Cardiac muscle cell (in vitro differentiated cells and primary cell): ENCODE measurements at regions not wholly inside any gene's neighbourhood (a gene's known extent, or its start where the extent isn't known, plus 50 kb on each side); places are given as distances from the start of the nearest gene placed in this dataset.
"Not testable (repeated sequence)": the region's sequence is repeated elsewhere in the genome, so short reads cannot be mapped to it uniquely, and the experiment has no call there.

Experiments
- DNase-seq, 2 donors: peaks; one replicate each; pipeline versions ENCODE4 v3.0.0 to v3.0.0-alpha.2; 2010 to 2017; ENCODE audit warnings: low read depth in 1 of 2, low spot score in 1 of 2
- H3K27ac ChIP-seq: fragments of 200-600 bp; sonication (generic); 2 replicates; pipeline ENCODE4 v1.5.1; 2016
- H3K27me3 ChIP-seq: fragments of 200-600 bp; sonication (generic); 2 replicates; pipeline ENCODE4 v1.6.0; 2016; ENCODE audit warnings: control low read depth
- H3K36me3 ChIP-seq: fragments of 200-600 bp; sonication (generic); 2 replicates; pipeline ENCODE4 v1.5.1; 2016; ENCODE audit warnings: control low read depth
- H3K4me1 ChIP-seq: fragments of 200-600 bp; sonication (generic); 2 replicates; pipeline ENCODE4 v1.8.1; 2017; ENCODE audit warnings: low read depth, mild to moderate bottlenecking, mixed run types
- H3K4me3 ChIP-seq: fragments of 200-600 bp; sonication (generic); 2 replicates; pipeline ENCODE4 v1.5.1; 2016; ENCODE audit warnings: mild to moderate bottlenecking
- H3K9me3 ChIP-seq: fragments of 200-600 bp; sonication (generic); 2 replicates; pipeline ENCODE4 v1.5.1; 2017; ENCODE audit warnings: low read depth, mild to moderate bottlenecking, control low read depth
- CTCF ChIP-seq: IDR thresholded peaks from 2 replicates; pipeline ENCODE4 v1.5.1; 2012; ENCODE audit warnings: low read depth, mild to moderate bottlenecking, low read length

- no peaks in the 10 kb centered on the region for H3K36me3 ChIP-seq
- no peak for DNase-seq
- TF ChIP-seq CTCF: no peak
These were observed 209.0 kb upstream of the NT5E start for GRCh38 chr6:85240787-85241385.

GRCh38 chr6:85237478-85237877, 212.4 kb upstream of the NT5E start:
- Histone ChIP-seq H3K9me3 (no peaks in the 10 kb centered on the region), H3K4me3 (no peak overlapping the region), H3K27me3 (no peaks in the 10 kb centered on the region), H3K36me3 (no peaks in the 10 kb centered on the region), H3K27ac (no peak overlapping the region), H3K4me1 (no peaks in the 10 kb centered on the region)
- TF ChIP-seq CTCF: no peak
- DNase-seq: no peak

More at GRCh38 chr6:85240787-85241385, 209.0 kb upstream of the NT5E start:
- no peak overlapping the region for H3K27ac ChIP-seq
- H3K4me1 ChIP-seq: no peaks in the 10 kb centered on the region
- no peaks in the 10 kb centered on the region for H3K9me3 ChIP-seq
- no peaks in the 10 kb centered on the region for H3K27me3 ChIP-seq
- H3K4me3 ChIP-seq: no peak overlapping the region

- Histone ChIP-seq H3K27ac (no peak overlapping the region), H3K9me3 (no peaks in the 10 kb centered on the region), H3K4me1 (no peaks in the 10 kb centered on the region), H3K36me3 (no peaks in the 10 kb centered on the region), H3K4me3 (no peak overlapping the region), H3K27me3 (no peaks in the 10 kb centered on the region)
- no peak for DNase-seq
- no peak for TF ChIP-seq CTCF
These were observed 213.2 kb upstream of the NT5E start for GRCh38 chr6:85236636-85237035.

- H3K27ac ChIP-seq, H3K9me3 ChIP-seq, H3K27me3 ChIP-seq, DNase-seq, H3K4me1 ChIP-seq, H3K4me3 ChIP-seq, H3K36me3 ChIP-seq: not testable (repeated sequence)
These were observed 222.5 kb upstream of the NT5E start for GRCh38 chr6:85227345-85227744.

GRCh38 chr6:85212794-85213193, 237.1 kb upstream of the NT5E start:
- not testable (repeated sequence) for H3K36me3 ChIP-seq, H3K27ac ChIP-seq, H3K4me1 ChIP-seq, H3K27me3 ChIP-seq, DNase-seq, H3K9me3 ChIP-seq, H3K4me3 ChIP-seq

- no peak overlapping the region for H3K4me3 ChIP-seq
- TF ChIP-seq CTCF: no peak
- H3K9me3 ChIP-seq: no peaks in the 10 kb centered on the region
- H3K36me3 ChIP-seq: no peaks in the 10 kb centered on the region
- no peaks in the 10 kb centered on the region for H3K27me3 ChIP-seq
- H3K27ac ChIP-seq: no peak overlapping the region
- no peak for DNase-seq
- no peaks in the 10 kb centered on the region for H3K4me1 ChIP-seq
These were observed 254.6 kb upstream of the NT5E start for GRCh38 chr6:85195243-85195642.

- H3K4me1 ChIP-seq: no peaks in the 10 kb centered on the region
- no peaks in the 10 kb centered on the region for H3K9me3 ChIP-seq
- no peak overlapping the region for H3K4me3 ChIP-seq
- no peaks in the 10 kb centered on the region for H3K36me3 ChIP-seq
- no peaks in the 10 kb centered on the region for H3K27me3 ChIP-seq
- DNase-seq: no peak
- no peak overlapping the region for H3K27ac ChIP-seq
- no peak for TF ChIP-seq CTCF
These were observed 256.5 kb upstream of the NT5E start for GRCh38 chr6:85193339-85193738.
